Epithelial cell of proximal tubule (primary cell): ENCODE measurements at regions not wholly inside any gene's neighbourhood (a gene's known extent, or its start where the extent isn't known, plus 50 kb on each side); places are given as distances from the start of the nearest gene placed in this dataset.

Experiments
- DNase-seq: peaks from one replicate; pipeline ENCODE4 v3.0.0-alpha.2; 2011; ENCODE audit warnings: low read depth
- H3K4me3 ChIP-seq: 2 replicates; pipeline ENCODE4 v1.5.1; 2011; ENCODE audit warnings: low read depth, mild to moderate bottlenecking, low read length
- CTCF ChIP-seq: conservative IDR thresholded peaks from 2 replicates; pipeline ENCODE4 v1.5.1; 2012; ENCODE audit warnings: low read depth, mild to moderate bottlenecking, low read length

GRCh38 chr15:77684341-77685081 lies 51.8 kb upstream of the LINGO1 start:
- DNase-seq: no peak
- TF ChIP-seq CTCF: no peak
- H3K4me3 ChIP-seq: no peak overlapping the region

DNA sequence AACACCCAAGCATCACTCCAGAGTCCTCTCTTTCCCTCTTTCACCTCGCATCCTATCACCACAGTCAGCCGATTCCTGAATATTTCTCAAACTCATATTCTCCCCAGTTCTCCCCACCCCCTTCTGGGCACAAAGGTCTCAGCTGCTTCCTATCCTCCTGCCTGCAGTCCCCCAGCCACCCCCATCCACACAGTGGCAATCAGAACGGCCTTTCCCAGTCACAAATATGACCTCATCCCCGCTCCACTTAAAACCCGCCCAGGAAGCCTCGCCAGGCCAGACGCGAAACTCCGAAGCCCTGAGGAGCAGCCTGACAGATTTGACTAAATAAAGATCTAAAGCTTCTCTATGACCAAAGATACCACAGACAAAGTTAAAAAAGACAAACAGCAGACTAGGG lies 49.9 kb upstream of the LINGO1 start:
- no peak for DNase-seq
- no peak overlapping the region for H3K4me3 ChIP-seq

More for the DNA sequence above, 49.9 kb upstream of the LINGO1 start:
- TF ChIP-seq CTCF: no peak
